ENCODE measurements at regions not wholly inside any gene's neighbourhood (a gene's known extent, or its start where the extent isn't known, plus 50 kb on each side); places are given as distances from the start of the nearest gene placed in this dataset.
"Not testable (repeated sequence)": the region's sequence is repeated elsewhere in the genome, so short reads cannot be mapped to it uniquely, and the experiment has no call there.

- H2AFZ ChIP-seq (ENCODE audit: low read length) = no peak overlapping the region
- no peak overlapping the region for H3K27ac ChIP-seq (ENCODE audit: insufficient read depth, low read length)
- no peak overlapping the region for H3K4me3 ChIP-seq (replicated peaks in 1 of 4; ENCODE audit: control extremely low read depth in 1 of 4, insufficient read depth in 1 of 4, low read depth in 3 of 4, low read length in 4 of 4)
- H3K9ac ChIP-seq (ENCODE audit: insufficient read depth, low read length) = no peak overlapping the region
- no peaks in the 10 kb centered on the region for H3K9me3 ChIP-seq (ENCODE audit: control insufficient read depth, insufficient read depth, low read depth, low read length)
- no peak overlapping the region for H3K4me2 ChIP-seq (ENCODE audit: extremely low read depth, insufficient read depth, low read length)
- H4K20me1 ChIP-seq (ENCODE audit: control insufficient read depth, extremely low read depth, insufficient read depth, low read length) = no peaks in the 10 kb centered on the region
- H3K36me3 ChIP-seq (ENCODE audit: control insufficient read depth, insufficient read depth, low read length) = no peaks in the 10 kb centered on the region
- no peak for TF ChIP-seq EZH2 (IDR thresholded peaks at IDR 0.05; ENCODE audit: low read length, missing control alignments)
- TF ChIP-seq CTCF (conservative IDR thresholded peaks at IDR 0.05 in 1 of 2, IDR thresholded peaks at IDR 0.05 in 1 of 2; ENCODE audit: low read depth in 1 of 2, low read length in 2 of 2) = no peak
- H3K4me1 ChIP-seq (ENCODE audit: control insufficient read depth, extremely low read depth, insufficient read depth, low read length) = no peaks in the 10 kb centered on the region
- H3K27me3 ChIP-seq (ENCODE audit: control insufficient read depth, insufficient read depth, low read length) = no peaks in the 10 kb centered on the region
- DNase-seq (ENCODE audit: low read depth in 2 of 2) = no peak
- no peaks in the 10 kb centered on the region for H3K79me2 ChIP-seq (ENCODE audit: control insufficient read depth, insufficient read depth, low read length)
Observed at GRCh38 chr2:78261454-78261853, 739.3 kb upstream of the LRRTM4 start.

- not testable (repeated sequence) for H3K27ac ChIP-seq (ENCODE audit: insufficient read depth, low read length); H3K4me2 ChIP-seq (ENCODE audit: extremely low read depth, insufficient read depth, low read length); H3K4me3 ChIP-seq (replicated peaks in 1 of 4; ENCODE audit: control extremely low read depth in 1 of 4, insufficient read depth in 1 of 4, low read depth in 3 of 4, low read length in 4 of 4); H4K20me1 ChIP-seq (ENCODE audit: control insufficient read depth, extremely low read depth, insufficient read depth, low read length); H3K4me1 ChIP-seq (ENCODE audit: control insufficient read depth, extremely low read depth, insufficient read depth, low read length); H3K27me3 ChIP-seq (ENCODE audit: control insufficient read depth, insufficient read depth, low read length); H3K9ac ChIP-seq (ENCODE audit: insufficient read depth, low read length); H3K36me3 ChIP-seq (ENCODE audit: control insufficient read depth, insufficient read depth, low read length); H2AFZ ChIP-seq (ENCODE audit: low read length); H3K79me2 ChIP-seq (ENCODE audit: control insufficient read depth, insufficient read depth, low read length); H3K9me3 ChIP-seq (ENCODE audit: control insufficient read depth, insufficient read depth, low read depth, low read length); DNase-seq (ENCODE audit: low read depth in 2 of 2)
Observed at GRCh38 chr2:78262089-78262488, 739.9 kb upstream of the LRRTM4 start.

GRCh38 chr2:78262713-78263375 lies 740.7 kb upstream of the LRRTM4 start:
- Histone ChIP-seq H3K27ac (ENCODE audit: insufficient read depth, low read length) (no peak overlapping the region), H3K9ac (ENCODE audit: insufficient read depth, low read length) (no peak overlapping the region), H3K4me1 (ENCODE audit: control insufficient read depth, extremely low read depth, insufficient read depth, low read length) (no peaks in the 10 kb centered on the region), H3K4me2 (ENCODE audit: extremely low read depth, insufficient read depth, low read length) (no peak overlapping the region), H3K9me3 (ENCODE audit: control insufficient read depth, insufficient read depth, low read depth, low read length) (no peaks in the 10 kb centered on the region), H3K36me3 (ENCODE audit: control insufficient read depth, insufficient read depth, low read length) (no peaks in the 10 kb centered on the region), H2AFZ (ENCODE audit: low read length) (no peak overlapping the region), H3K79me2 (ENCODE audit: control insufficient read depth, insufficient read depth, low read length) (no peaks in the 10 kb centered on the region), H3K27me3 (ENCODE audit: control insufficient read depth, insufficient read depth, low read length) (no peaks in the 10 kb centered on the region), H3K4me3 (replicated peaks in 1 of 4; ENCODE audit: control extremely low read depth in 1 of 4, insufficient read depth in 1 of 4, low read depth in 3 of 4, low read length in 4 of 4) (no peak overlapping the region), H4K20me1 (ENCODE audit: control insufficient read depth, extremely low read depth, insufficient read depth, low read length) (no peaks in the 10 kb centered on the region)
- no peak for TF ChIP-seq EZH2 (IDR thresholded peaks at IDR 0.05; ENCODE audit: low read length, missing control alignments)
- TF ChIP-seq CTCF (conservative IDR thresholded peaks at IDR 0.05 in 1 of 2, IDR thresholded peaks at IDR 0.05 in 1 of 2; ENCODE audit: low read depth in 1 of 2, low read length in 2 of 2) = no peak
- DNase-seq (ENCODE audit: low read depth in 2 of 2) = no peak
